Liver (tissue), 8 donors: ENCODE measurements at regions not wholly inside any gene's neighbourhood (a gene's known extent, or its start where the extent isn't known, plus 50 kb on each side); places are given as distances from the start of the nearest gene placed in this dataset.

Experiments
- DNase-seq: peaks from one replicate; pipeline ENCODE4 v3.0.0-alpha.2; 2017; ENCODE audit warnings: low spot score
- H3K27ac ChIP-seq, 2 donors: one replicate each; pipeline ENCODE4 v1.7.0; 2013; ENCODE audit warnings: inconsistent platforms in 2 of 2, low read length in 2 of 2, control low read depth in 1 of 2, low read depth in 1 of 2, mild to moderate bottlenecking in 1 of 2
- H3K27me3 ChIP-seq, 4 donors: one replicate each; pipeline versions ENCODE4 v1.6.1 to v1.7.0; 2013; ENCODE audit warnings: low read length in 3 of 4, inconsistent platforms in 1 of 4, mild to moderate bottlenecking in 1 of 4, moderate library complexity in 1 of 4; ENCODE audit not compliant: control insufficient read depth in 4 of 4, insufficient read depth in 4 of 4
- H3K36me3 ChIP-seq, 4 donors: one replicate each; pipeline versions ENCODE4 v1.6.1 to v1.7.0; 2013; ENCODE audit warnings: low read length in 3 of 4, mild to moderate bottlenecking in 3 of 4, low read depth in 1 of 4, moderate library complexity in 1 of 4; ENCODE audit not compliant: control insufficient read depth in 4 of 4, insufficient read depth in 3 of 4
- H3K4me1 ChIP-seq, 4 donors: one replicate each; pipeline versions ENCODE4 v1.6.1 to v1.7.0; 2013; ENCODE audit warnings: low read length in 3 of 4, mild to moderate bottlenecking in 3 of 4, moderate library complexity in 1 of 4; ENCODE audit not compliant: control insufficient read depth in 4 of 4, insufficient read depth in 4 of 4
- H3K4me3 ChIP-seq, 3 donors: one replicate each; pipeline versions ENCODE4 v1.6.1 to v1.7.0; 2013; ENCODE audit warnings: low read length in 3 of 3, control low read depth in 1 of 3, low read depth in 1 of 3, mild to moderate bottlenecking in 1 of 3
- H3K9ac ChIP-seq, 2 donors: one replicate each; pipeline ENCODE4 v1.7.0; 2013; ENCODE audit warnings: low read length in 2 of 2, mild to moderate bottlenecking in 2 of 2, moderate library complexity in 2 of 2, control low read depth in 1 of 2, low read depth in 1 of 2
- H3K9me3 ChIP-seq, 4 donors: one replicate each; pipeline versions ENCODE4 v1.6.1 to v1.7.0; 2013; ENCODE audit warnings: low read length in 3 of 4; ENCODE audit not compliant: control insufficient read depth in 4 of 4
- ATF3 ChIP-seq: IDR thresholded peaks from 2 replicates; pipeline ENCODE4 v1.6.1; 2016; ENCODE audit warnings: antibody characterized with exemption
- CTCF ChIP-seq: fragments of 150-350 bp; IDR thresholded peaks from 2 replicates; pipeline ENCODE4 v1.5.1; 2017; ENCODE audit warnings: improper control_type of control experiment, low read depth, low read length; ENCODE audit not compliant: missing input control
- EGR1 ChIP-seq, 2 donors: IDR thresholded peaks; 2 replicates each; pipeline ENCODE4 v1.6.1; 2016 to 2018; ENCODE audit warnings: antibody characterized with exemption in 2 of 2, low read depth in 2 of 2
- FOXA1 ChIP-seq: IDR thresholded peaks from 2 replicates; pipeline ENCODE4 v1.6.1; 2016; ENCODE audit warnings: antibody characterized with exemption
- FOXA2 ChIP-seq: IDR thresholded peaks from 2 replicates; pipeline ENCODE4 v1.6.1; 2016; ENCODE audit warnings: antibody characterized with exemption
- GABPA ChIP-seq, 2 donors: IDR thresholded peaks in 1 of 2; conservative IDR thresholded peaks in 1 of 2; 2 replicates each; pipeline ENCODE4 v1.6.1; 2016; ENCODE audit warnings: antibody characterized with exemption in 2 of 2, mild to moderate bottlenecking in 1 of 2, moderate library complexity in 1 of 2
- HNF4A ChIP-seq, 2 donors: conservative IDR thresholded peaks; 2 replicates each; pipeline ENCODE4 v1.6.1; 2016; ENCODE audit warnings: antibody characterized with exemption in 2 of 2, mild to moderate bottlenecking in 2 of 2
- HNF4G ChIP-seq: IDR thresholded peaks from 2 replicates; pipeline ENCODE4 v1.6.1; 2016; ENCODE audit warnings: antibody characterized with exemption
- JUND ChIP-seq, 2 donors: IDR thresholded peaks; 2 replicates each; pipeline ENCODE4 v1.6.1; 2016; ENCODE audit warnings: antibody characterized with exemption in 2 of 2
- MAX ChIP-seq: IDR thresholded peaks from 2 replicates; pipeline ENCODE4 v1.6.1; 2016; ENCODE audit warnings: antibody characterized with exemption
- NR2F2 ChIP-seq: IDR thresholded peaks from 2 replicates; pipeline ENCODE4 v1.6.1; 2016; ENCODE audit warnings: antibody characterized with exemption
- RXRA ChIP-seq, 2 donors: IDR thresholded peaks; 2 replicates each; pipeline ENCODE4 v1.6.1; 2017 to 2018; ENCODE audit warnings: antibody characterized with exemption in 2 of 2, mild to moderate bottlenecking in 1 of 2
- SP1 ChIP-seq: IDR thresholded peaks from 2 replicates; pipeline ENCODE4 v1.6.1; 2018; ENCODE audit warnings: antibody characterized with exemption, mild to moderate bottlenecking
- TAF1 ChIP-seq: conservative IDR thresholded peaks from 2 replicates; pipeline ENCODE4 v1.6.1; 2016; ENCODE audit warnings: antibody characterized with exemption, mild to moderate bottlenecking
- YY1 ChIP-seq: IDR thresholded peaks from 2 replicates; pipeline ENCODE4 v1.6.1; 2016; ENCODE audit warnings: antibody characterized with exemption, mild to moderate bottlenecking
- WGBS: extraction: QIAGEN DNeasy Blood & Tissue Kit; methylation state at CpG from one replicate; pipeline ENCODE4 v1.1.7; 2013; 5-methylcytosine and 5-hydroxymethylcytosine counted together
- donor health status: healthy.
- donor health status: healthy.
- donor health status: healthy.
- donor health status: healthy.
- donor health status: healthy.

GRCh38 chr20:18979132-18979531, 165.5 kb downstream of the SCP2D1 start:
- H3K27me3 ChIP-seq: no peaks in the 10 kb centered on the region
- no peak for TF ChIP-seq NR2F2
- no peak for TF ChIP-seq ATF3
- TF ChIP-seq RXRA (IDR thresholded peaks at IDR 0.05): no peak
- no peak for TF ChIP-seq CTCF
- TF ChIP-seq JUND (IDR thresholded peaks at IDR 0.05): no peak
- no peak for TF ChIP-seq TAF1
- H3K4me3 ChIP-seq: no peak overlapping the region
- no peaks in the 10 kb centered on the region for H3K36me3 ChIP-seq
- H3K9ac ChIP-seq: no peak overlapping the region
- H3K27ac ChIP-seq: no peak overlapping the region
- DNase-seq: no peak
- H3K4me1 ChIP-seq: peaks cover 4 to 25% (median 16%) of the 10 kb centered on the region in 4 donors
- WGBS: 78% methylated on average over 1 of the region's 1 CpG
- H3K9me3 ChIP-seq: no peaks in the 10 kb centered on the region

GRCh38 chr20:18981962-18982539, 168.5 kb downstream of the SCP2D1 start:
- no peaks in the 10 kb centered on the region for H3K9me3 ChIP-seq
- H3K36me3 ChIP-seq: no peaks in the 10 kb centered on the region
- TF ChIP-seq RXRA (IDR thresholded peaks at IDR 0.05) (peak; percentile 35 to 77), JUND (IDR thresholded peaks at IDR 0.05) (no peak), GABPA (IDR thresholded peaks at IDR 0.05 in 1 of 2, conservative IDR thresholded peaks at IDR 0.05 in 1 of 2) (no peak), NR2F2 (no peak), FOXA2 (no peak), YY1 (no peak), HNF4A (conservative IDR thresholded peaks at IDR 0.05) (peak in 1 of 2 donors; percentile 67), MAX (no peak), SP1 (no peak), CTCF (no peak), EGR1 (IDR thresholded peaks at IDR 0.05; ENCODE audit: low read depth in 2 of 2) (no peak), TAF1 (no peak)
- H3K9ac ChIP-seq: no peak overlapping the region
- 42% methylated on average over 5 of the region's 5 CpGs for whole genome bisulfite sequencing
- no peak overlapping the region for H3K4me3 ChIP-seq
- no peak for DNase-seq
- H3K4me1 ChIP-seq: peaks cover 9 to 33% (median 21%) of the 10 kb centered on the region in 4 donors
- H3K27me3 ChIP-seq: no peaks in the 10 kb centered on the region
- peak overlapping the region in 1 of 2 donors; percentile 4 for H3K27ac ChIP-seq

GRCh38 chr20:18983796-18984195, 170.2 kb downstream of the SCP2D1 start:
- Histone ChIP-seq H3K9ac (no peak overlapping the region), H3K36me3 (no peaks in the 10 kb centered on the region), H3K9me3 (no peaks in the 10 kb centered on the region), H3K4me1 (peaks cover 9 to 33% (median 21%) of the 10 kb centered on the region in 4 donors), H3K27me3 (no peaks in the 10 kb centered on the region), H3K4me3 (no peak overlapping the region), H3K27ac (peak overlapping the region; percentile 2 to 49)
- DNase-seq: no peak
- 45% methylated on average over 5 of the region's 5 CpGs for WGBS
- TF ChIP-seq ATF3: no peak
- TF ChIP-seq HNF4A (conservative IDR thresholded peaks at IDR 0.05): peak in 1 of 2 donors; percentile 25
- peak; percentile 20 for TF ChIP-seq FOXA1
- no peak for TF ChIP-seq HNF4G
- TF ChIP-seq RXRA (IDR thresholded peaks at IDR 0.05): peak in 1 of 2 donors; percentile 44
